HG03457 (cell line): ENCODE measurements at regions not wholly inside any gene's neighbourhood (a gene's known extent, or its start where the extent isn't known, plus 50 kb on each side); places are given as distances from the start of the nearest gene placed in this dataset.
"Not testable (repeated sequence)": the region's sequence is repeated elsewhere in the genome, so short reads cannot be mapped to it uniquely, and the experiment has no call there.

Experiments
- ATAC-seq: cut with Tn5 transposase; IDR thresholded peaks from one replicate; pipeline ENCODE4 v1.9.1; 2021; ENCODE audit warnings: moderate number of reproducible peaks; ENCODE audit not compliant: unreplicated experiment

DNA sequence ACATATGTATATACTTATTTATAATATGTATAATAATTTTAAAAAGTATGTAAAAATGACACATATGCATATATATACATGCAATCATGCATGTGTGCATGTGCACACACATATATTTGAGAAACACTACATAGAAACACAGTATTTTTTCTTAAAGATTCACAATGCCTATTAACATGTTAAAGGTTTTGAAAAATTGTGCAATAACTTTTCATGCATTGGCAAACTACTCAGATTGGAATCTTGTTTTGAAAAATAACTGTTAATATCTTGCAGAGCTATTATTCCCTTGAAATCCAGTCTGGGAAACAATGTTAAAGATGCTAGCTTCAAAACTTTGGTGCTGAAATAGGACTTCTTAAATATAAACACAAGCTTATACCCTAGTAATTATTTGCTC is 256.2 kb upstream of the P2RY1 start:
- ATAC-seq: no peak

DNA sequence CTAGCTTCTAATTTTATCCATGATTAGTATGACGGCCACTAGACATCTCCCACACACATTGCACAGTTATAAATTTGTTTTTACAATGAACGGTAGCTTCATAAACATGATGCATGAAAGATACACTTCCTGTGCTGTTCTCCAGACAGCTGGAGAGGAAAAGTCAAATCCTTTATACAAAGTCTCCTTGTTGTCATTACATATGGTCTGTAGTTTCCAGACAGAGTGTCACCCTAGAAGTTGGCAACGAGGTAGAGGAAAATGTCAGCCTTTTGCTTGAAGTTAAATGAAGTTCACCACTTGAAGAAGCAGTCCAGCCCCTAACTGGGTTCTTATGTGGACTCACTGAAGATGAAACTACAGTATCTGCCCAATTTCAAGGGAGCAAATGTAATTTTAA is 253.0 kb upstream of the P2RY1 start:
- no peak for ATAC-seq

DNA sequence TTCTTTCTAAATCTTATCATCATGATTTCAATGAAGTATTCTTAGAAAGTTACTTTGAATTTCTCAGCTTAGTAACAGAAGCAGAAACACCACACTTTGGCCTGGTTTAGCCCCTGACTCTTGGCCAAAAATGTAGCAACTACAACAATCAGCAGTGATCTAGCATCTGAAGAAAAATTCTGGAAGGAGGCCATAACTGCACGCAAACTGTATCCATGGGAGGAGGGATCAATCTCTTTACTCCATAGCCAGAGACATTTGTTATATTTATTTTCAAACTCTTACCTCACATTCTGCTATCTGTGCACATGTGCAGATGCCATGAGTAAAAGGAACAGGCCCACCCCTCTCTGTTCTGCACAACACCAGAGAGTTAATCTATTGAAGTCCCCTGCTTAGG is 251.0 kb upstream of the P2RY1 start:
- ATAC-seq: no peak

DNA sequence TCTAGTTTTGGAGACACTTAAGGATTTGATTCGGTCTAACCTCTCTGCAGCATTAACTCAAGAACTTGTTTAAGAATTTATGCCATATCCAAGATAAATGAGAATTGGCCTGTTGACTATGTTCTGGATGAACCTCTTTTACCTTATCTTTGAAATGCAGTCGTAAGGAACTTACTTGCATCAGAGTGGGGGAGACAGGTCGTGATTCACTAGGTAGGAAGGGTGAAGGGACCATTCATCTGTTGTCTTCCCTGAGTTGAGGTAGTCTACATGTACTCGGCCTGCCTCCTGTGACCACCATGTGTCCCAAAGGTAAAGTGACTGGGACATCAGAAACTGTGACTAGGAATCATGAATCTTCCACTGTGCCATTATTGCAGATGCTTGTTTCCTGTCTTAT is 248.0 kb upstream of the P2RY1 start:
- ATAC-seq: no peak

DNA sequence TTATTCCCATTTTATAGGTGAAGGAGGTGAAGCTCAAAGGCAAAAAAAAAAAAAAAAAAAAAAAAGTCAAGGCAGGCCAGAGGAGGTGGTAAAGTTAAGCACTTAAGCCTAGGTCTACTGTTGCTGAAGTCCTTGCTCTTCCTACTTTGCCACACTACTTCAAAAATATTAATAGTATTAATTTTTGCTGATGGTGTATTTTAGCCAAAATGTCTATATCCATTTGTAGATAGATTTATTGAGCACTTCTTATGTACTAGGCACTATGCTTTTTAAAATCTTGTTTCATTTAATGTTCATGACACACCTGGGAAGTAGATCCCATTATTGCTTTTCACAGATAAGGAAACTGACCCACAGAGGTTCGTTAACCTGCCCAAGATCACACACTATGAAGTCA is 247.1 kb upstream of the P2RY1 start:
- no peak for ATAC-seq

DNA sequence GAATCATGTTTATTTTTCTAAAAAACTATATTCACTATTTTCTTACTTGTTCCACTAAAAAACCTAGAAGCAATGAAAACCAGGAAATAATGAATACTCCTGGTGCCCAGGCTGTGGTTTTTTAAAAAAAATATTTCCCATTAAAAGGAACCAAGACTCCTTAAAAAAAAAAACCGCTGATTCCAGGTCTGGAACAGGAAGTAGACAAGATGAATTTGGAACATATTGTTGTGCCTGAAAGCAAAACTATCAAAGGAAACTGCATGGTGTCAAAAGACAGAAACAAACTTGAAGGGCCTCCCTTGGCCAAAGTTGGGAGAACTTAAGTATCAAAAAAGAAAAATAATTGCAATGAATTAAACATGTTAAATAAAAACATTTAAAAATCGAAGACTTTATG is 245.3 kb upstream of the P2RY1 start:
- no peak for ATAC-seq

DNA sequence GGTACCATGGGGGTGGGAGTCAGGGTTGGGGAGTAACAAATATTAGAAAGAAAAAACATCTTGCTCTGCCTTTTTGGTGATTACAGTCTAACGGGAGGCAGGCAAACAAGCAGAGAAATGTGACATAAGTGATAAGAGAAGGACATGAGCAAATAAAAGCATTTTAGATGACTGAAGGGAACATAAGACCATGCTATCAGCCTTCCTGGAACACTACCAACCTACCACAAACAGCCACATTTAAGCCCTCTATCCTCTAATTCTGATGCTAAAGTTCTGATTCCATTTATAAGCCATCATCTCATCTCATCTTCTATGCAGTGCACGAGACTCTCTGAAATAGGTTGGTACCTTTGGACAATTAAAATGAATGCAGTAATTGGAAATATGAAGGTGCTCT is 243.4 kb upstream of the P2RY1 start:
- ATAC-seq: no peak

DNA sequence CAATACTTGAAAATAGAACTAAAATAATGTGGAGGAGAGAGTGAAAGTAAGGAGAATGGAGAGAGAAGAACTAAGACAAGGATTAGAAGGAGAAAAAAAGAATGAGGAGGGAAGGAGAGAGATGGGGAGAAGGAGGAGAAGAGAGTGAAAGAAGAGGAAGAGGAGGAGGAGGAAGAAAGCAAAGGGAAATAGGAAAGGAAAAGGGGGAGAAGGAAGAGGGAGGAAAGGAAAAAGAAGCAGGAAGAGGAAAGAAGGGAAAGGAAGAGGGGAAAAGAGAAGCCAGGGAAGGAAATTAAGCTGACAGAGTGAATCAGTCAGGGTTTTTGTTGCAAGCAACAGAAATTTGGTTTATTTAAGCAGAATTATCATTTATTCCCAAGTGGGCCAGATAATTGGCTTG is 241.7 kb upstream of the P2RY1 start:
- no peak for ATAC-seq

DNA sequence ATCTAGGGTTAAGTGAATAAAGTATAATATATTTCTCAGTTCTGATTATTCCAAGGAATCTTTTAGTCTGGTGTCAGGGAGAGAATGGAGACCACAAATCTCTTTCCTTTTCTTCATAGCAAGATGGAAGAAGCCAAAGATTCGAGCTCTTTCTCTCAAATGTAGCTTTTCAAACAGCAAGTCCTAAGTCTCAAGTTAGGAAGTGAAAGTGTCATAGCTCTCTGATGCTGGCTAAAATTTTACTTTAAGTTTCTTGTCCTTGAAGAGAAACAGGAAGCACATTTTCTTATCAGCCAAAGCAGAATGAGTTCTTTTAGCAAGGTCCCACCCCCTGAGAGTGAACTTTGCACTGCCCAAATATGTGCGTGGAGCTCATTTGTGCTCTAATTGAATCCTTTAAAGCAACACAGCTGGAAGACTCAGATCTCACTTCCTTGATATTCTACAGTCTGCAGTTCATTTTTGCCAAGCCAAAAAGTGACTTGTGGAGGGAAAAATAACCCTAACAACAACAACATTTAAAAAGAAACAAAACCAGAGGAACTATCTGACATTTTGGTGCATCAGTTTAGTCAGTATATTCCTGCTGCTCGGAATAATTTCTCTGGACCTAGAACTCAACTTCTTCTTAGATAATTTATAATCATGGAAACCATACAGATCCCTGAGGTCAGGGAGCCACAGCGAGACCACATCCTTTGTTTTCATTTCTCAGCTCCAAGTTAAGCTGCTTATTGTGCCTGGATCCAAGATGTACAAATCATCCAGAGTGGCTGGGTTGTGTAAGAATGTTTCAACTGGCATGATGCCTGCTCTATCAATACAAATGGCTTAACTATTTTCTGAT is 238.7 kb upstream of the P2RY1 start:
- ATAC-seq: peak; percentile 100

DNA sequence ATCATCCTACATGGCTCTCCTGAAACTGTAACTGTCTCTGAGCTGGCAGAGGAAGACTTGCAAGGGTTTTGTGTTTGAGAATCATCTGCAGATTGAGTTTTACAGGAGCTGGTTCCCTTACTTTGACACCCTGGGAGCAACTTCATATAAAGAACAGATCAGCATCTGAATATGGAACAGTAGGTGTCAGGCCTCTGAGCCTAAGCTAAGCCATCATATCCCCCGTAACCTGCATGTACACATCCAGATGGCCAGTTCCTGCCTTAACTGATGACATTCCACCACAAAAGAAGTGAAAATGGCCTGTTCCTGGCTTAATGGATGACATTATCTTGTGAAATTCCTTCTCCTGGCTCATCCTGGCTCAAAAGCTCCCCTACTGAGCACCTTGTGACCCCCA is 238.1 kb upstream of the P2RY1 start:
- ATAC-seq: not testable (repeated sequence)

DNA sequence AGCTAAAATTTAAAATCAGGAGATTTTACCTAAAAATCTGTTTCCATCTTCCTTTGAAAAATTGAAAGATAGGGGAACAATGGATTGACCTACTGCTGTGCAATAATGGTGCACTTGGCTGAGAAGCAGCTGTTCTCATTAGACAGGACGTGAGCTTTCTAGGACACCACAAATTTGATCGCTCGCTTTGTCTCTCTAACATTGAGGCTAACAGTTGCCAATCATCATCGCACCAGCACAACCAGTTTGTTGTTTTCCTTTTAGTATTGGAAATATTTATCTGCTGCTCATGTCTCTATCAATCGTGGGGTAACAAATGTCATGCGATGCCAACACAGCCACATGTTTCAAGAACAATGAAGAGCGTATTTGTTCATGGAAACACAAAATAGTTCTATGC is 228.8 kb upstream of the P2RY1 start:
- ATAC-seq: no peak

DNA sequence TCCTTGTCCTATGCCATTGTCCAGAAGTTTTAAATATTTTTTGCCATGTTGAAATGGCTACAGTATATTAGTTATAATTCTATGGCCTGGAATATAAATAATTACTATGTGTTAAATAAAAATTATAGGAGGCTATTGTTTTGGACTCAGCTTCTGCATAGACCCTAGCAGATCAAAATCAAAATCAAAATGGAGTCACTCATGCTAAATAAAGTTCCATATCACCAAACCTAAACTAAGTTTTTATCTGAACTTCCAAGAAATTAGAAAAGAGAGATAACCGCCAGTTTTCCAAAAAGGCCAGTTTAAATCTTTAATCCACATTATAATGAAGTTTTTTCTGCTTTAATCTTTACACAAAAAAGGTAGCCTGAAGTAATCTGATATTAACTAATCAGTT is 227.8 kb upstream of the P2RY1 start:
- no peak for ATAC-seq

DNA sequence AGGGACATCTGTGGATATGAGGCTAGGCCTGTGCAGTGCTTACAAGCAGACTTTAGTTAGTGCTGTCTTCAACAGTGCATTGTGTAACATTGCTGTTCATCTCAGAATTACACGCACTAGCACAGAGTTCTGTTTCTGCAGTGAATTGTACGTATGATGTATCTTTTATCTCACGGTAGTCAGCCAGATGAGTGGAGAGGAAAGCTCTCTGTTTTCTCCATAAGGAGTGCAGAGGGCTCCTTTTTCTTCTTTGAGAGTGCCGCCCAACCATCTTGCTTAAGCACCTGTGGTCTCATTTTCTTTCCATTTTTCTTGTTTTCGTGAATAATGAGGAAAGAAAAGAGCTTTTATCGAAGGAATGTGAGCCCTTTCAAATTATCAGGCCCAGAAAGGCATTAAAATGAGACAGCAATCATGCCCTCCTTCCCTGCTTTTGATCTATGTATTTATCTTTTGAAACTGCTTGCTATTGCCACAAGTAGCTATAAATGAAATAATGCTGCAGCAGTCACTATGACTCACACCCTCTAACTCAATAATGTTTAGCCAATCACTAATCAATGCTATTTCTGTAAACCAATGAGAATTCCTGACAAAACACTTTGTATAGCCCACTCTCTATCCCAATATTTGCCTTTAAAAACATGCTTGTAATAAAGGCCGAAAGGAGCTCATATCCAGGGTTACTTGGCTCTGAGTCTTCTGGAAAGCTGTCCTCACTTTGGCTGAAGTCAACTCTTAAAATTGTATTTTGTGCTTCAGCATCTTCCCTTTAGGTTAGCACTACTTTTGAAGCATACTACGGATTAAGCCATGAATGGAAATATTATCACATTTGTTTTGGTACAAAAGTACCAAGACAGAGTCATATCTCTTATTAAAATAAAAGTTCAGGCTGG is 226.0 kb upstream of the P2RY1 start:
- ATAC-seq: no peak

DNA sequence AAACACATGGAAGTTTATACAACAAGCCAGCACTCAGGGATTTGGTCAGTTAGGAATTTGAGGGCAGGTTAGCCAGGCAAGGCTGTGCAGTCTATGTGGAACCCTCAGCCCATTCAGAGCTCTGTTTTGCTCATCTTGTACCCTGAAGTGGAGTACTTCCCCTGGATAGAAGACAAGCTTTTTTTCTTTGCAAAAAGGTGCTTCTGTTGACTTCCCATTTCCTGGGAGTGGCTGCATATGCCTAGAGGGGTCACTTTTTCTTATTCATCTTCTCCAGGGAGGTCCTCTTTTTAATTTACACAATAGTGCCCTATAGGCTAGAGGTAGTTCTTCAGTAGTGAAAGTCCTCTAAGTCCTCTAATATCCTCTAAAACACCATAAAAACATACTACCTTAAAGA is 225.0 kb upstream of the P2RY1 start:
- ATAC-seq: no peak

DNA sequence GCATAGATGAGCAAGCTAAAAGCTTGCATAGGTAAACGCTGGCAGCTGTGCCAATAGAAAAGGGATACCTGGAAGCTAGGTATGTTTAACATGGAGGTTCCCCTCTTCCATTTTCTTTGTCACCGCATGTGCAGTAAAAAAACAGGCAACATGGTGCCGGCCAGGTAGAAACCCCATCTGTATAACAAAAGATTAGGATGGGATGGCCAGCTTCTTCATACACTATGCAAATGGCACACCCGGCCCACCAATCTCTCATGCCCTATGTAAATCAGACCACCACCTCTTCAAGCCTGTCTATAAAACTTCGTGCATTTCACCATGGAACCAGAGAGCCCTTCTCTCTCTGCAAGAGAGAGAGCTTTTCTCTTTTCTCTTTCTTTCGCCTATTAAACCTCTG is 224.3 kb upstream of the P2RY1 start:
- ATAC-seq: no peak

DNA sequence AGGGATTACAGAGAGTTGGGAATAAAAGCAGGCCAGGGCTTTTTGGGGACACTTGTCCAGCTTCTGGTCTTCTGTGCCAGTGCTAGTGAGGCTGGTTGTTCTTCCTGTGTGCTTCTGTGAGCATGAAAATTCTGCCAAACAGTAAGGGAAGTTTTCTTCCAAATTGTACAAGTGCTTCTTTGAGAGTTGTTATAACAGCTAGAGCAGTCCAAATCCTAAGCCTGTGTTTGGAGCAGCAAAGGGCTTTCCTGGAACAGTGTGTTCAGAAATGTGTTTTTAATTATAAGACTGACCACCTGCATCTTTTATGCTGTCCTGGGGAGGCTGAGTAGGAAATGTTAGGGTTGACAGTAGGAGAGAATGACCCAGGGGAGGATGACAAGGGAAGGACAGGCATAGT is 223.0 kb upstream of the P2RY1 start:
- no peak for ATAC-seq

DNA sequence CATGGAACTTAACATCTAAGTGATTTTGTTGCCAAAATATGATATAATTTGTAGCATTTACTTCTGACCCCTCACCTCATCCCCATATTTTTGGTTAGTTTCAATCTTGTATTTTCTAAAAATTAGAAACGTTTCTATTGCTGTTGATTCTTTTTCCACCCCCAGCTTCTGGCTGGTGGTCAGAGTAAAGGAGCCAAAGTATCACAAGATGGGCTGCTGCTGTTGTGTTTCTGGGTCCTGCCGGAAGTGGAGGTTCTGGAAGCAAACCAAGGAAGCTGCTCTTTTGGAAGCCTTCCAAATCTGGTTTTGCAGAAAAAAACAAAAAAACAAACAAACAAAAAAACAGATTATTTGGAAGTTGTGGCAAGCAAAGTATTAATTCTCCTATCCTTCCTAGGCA is 221.1 kb upstream of the P2RY1 start:
- ATAC-seq: no peak

DNA sequence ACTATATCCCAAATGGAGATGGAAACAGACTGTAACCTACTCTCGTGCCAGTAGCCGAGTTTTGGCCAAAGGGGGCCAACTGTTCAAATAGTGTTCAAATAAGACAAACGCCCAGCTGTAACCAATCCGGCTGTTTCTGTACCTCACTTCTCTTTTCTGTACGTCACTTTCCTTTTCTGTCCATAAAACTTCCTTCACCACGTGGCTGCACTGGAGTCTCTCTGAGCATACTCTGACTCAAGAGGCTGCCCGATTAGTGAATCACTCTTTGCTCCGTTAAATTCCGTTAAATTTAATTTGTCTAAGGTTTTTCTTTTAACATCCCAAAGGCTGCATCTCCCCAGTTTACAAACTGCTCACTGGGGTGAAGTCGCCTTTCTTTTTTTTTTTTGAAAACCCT is 219.2 kb upstream of the P2RY1 start:
- no peak for ATAC-seq

DNA sequence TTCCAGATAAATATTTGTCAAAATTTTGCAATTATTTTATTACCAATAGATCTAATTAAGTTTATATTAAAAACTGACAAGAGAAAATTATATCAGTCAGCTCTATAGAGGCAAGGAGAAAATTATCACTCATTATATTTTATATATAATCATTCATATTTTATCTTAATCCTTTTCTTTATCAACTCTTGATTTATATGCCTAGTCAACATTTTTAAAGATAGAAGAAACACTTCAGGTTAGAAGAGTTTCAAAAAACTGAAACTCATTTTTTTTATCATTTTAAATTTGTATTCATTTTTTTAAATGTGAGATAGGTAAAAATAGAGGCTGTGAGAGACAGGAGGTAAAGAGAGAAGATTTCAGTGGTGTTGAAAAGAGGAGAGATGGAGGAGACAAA is 217.3 kb upstream of the P2RY1 start:
- ATAC-seq: no peak

DNA sequence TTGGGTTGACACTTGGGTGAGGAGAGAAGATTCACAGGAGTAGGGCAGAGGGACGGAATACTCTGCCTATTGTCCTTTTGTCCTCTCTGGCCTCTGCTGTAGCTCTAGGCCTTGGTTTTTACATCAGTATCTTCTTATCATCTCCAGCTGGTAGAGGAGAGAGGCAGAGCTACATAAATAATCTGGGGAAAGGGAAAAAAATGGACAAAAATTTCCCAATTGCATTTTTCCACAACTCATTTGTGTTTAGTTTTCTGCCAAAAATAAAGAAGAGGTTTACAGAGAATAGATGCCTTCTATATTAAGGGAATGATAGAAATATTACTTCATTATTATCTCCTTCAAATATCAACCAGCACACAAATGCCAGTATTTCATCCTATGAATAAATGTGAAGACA is 216.4 kb upstream of the P2RY1 start:
- no peak for ATAC-seq

DNA sequence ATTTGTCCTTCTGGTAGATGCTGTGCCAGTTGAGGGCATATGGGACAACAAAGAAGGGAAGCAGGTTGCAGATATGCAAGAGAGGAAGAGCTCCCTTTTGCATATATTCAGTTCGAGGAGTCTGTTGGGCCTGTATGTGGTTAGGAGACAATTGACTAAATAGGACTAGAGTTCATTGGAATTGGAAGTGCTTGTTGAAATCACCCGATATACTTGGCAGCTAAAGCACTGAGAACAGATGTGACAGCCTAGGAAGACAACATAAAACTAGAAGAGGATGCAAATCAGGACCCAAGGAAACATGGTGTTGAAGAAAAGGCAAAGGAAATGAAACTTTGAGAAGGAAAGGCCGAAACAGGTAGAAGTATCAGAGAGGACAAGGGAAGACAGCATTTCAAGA is 215.2 kb upstream of the P2RY1 start:
- ATAC-seq: no peak

DNA sequence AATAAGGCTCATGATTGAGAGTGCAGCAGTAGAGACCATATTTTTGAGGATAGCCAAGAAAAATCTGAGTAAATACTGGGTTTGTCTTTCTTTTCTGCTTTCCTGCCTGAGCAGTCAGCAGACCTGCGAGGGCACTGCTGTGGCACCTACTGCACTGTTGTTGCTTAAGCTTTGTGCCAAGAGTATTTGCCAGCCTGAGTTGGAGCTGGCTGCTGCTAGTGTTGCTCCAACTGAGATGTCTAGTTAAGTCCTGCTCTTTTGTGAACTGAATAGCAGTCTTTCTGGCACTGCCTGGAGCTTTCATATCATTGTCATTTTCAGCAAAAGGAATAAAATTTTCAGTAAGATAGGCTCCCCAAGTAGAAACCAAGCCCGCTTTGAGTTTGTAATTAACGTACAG is 214.5 kb upstream of the P2RY1 start:
- no peak for ATAC-seq
